ENCODE measurements at regions not wholly inside any gene's neighbourhood (a gene's known extent, or its start where the extent isn't known, plus 50 kb on each side); places are given as distances from the start of the nearest gene placed in this dataset.

GRCh38 chr18:38619129-38619528, 1053.5 kb upstream of the CELF4 start:
- Histone ChIP-seq H3K27me3 (ENCODE audit: control insufficient read depth in 2 of 2, insufficient read depth in 2 of 2, low read length in 2 of 2) (no peaks in the 10 kb centered on the region), H2AFZ (ENCODE audit: low read depth, low read length) (no peak overlapping the region), H3K27ac (ENCODE audit: insufficient read depth, low read depth, low read length) (no peak overlapping the region), H3K79me2 (ENCODE audit: control insufficient read depth, insufficient read depth, low read length) (no peaks in the 10 kb centered on the region), H3K4me2 (ENCODE audit: insufficient read depth, low read length) (no peak overlapping the region), H3K4me1 (ENCODE audit: control insufficient read depth, extremely low read depth, insufficient read depth, low read length) (no peaks in the 10 kb centered on the region), H3K9me3 (replicated peaks; ENCODE audit: control insufficient read depth, insufficient read depth, low read length) (no peaks in the 10 kb centered on the region), H3K9ac (replicated peaks; ENCODE audit: extremely low read depth, insufficient read depth, low read length) (no peak overlapping the region), H3K4me3 (replicated peaks in 1 of 3; ENCODE audit: insufficient read depth in 1 of 3, low read depth in 1 of 3, low read length in 3 of 3) (no peak overlapping the region), H3K9me1 (replicated peaks; ENCODE audit: control insufficient read depth, extremely low read depth, insufficient read depth, low read length) (no peaks in the 10 kb centered on the region), H3K36me3 (ENCODE audit: control insufficient read depth in 2 of 2, extremely low read depth in 1 of 2, insufficient read depth in 2 of 2, low read length in 2 of 2) (no peaks in the 10 kb centered on the region), H4K20me1 (replicated peaks; ENCODE audit: control insufficient read depth, extremely low read depth, insufficient read depth, low read length) (no peaks in the 10 kb centered on the region)
- DNase-seq (ENCODE audit: low read depth, low spot score) (no peak), FAIRE-seq (no peak)
- POLR2A ChIA-PET, result no interaction called here
- TF ChIP-seq FOS (IDR thresholded peaks at IDR 0.05; ENCODE audit: borderline replicate concordance, insufficient read depth, low read length) (no peak), MYC (IDR thresholded peaks at IDR 0.05; ENCODE audit: low read depth, low read length) (no peak), POLR2AphosphoS5 (IDR thresholded peaks at IDR 0.05; ENCODE audit: insufficient read depth, low read depth, low read length) (no peak), MAX (IDR thresholded peaks at IDR 0.05; ENCODE audit: insufficient read depth, insufficient read length) (no peak), EZH2 (IDR thresholded peaks at IDR 0.05; ENCODE audit: borderline replicate concordance, low read depth, low read length, severe bottlenecking) (no peak), POLR2A (IDR thresholded peaks at IDR 0.05; ENCODE audit: low read depth, low read length) (no peak), CTCF (IDR thresholded peaks at IDR 0.05; ENCODE audit: extremely low read depth in 1 of 2, insufficient read depth in 1 of 2, low read depth in 1 of 2, low read length in 2 of 2) (no peak), JUN (IDR thresholded peaks at IDR 0.05; ENCODE audit: borderline replicate concordance, insufficient read depth, insufficient read length, low read depth) (no peak), GATA2 (IDR thresholded peaks at IDR 0.05; ENCODE audit: insufficient read depth, insufficient read length, low read depth, low read length) (no peak)
- no TSS peak for BruUV-seq (replicated peaks)
- intact Hi-C loops (cut with micrococcal nuclease) (no loop called here), dilution Hi-C loops (cut with MboI; ENCODE audit: extremely low pct_ligation_motif_present, low sequenced_read_pairs) (no loop called here)
- CTCF ChIA-PET, result no interaction called here

Measured in endothelial cell of umbilical vein (primary cell).